Erythroblast (primary cell): ENCODE measurements at regions not wholly inside any gene's neighbourhood (a gene's known extent, or its start where the extent isn't known, plus 50 kb on each side); places are given as distances from the start of the nearest gene placed in this dataset.

Experiments used
- GATA1 ChIP-seq: IDR thresholded peaks from 2 replicates; pipeline ENCODE4 v1.6.1; 2011; ENCODE audit warnings: low read depth, mild to moderate bottlenecking, control low read depth, low read length, moderate library complexity
- POLR2A ChIP-seq: IDR thresholded peaks from 2 replicates; pipeline ENCODE4 v1.6.1; 2011; ENCODE audit warnings: mild to moderate bottlenecking, low read length

- TF ChIP-seq POLR2A (no peak), GATA1 (no peak)
Observed at GRCh38 chr7:138212314-138212713, 136.1 kb downstream of the AKR1D1 start.
